Renal pelvis (tissue), 1 donor: ENCODE measurements at regions not wholly inside any gene's neighbourhood (a gene's known extent, or its start where the extent isn't known, plus 50 kb on each side); places are given as distances from the start of the nearest gene placed in this dataset.

Experiments used
- DNase-seq: peaks from one replicate; pipeline ENCODE4 v3.0.0-alpha.2; 2013

DNA sequence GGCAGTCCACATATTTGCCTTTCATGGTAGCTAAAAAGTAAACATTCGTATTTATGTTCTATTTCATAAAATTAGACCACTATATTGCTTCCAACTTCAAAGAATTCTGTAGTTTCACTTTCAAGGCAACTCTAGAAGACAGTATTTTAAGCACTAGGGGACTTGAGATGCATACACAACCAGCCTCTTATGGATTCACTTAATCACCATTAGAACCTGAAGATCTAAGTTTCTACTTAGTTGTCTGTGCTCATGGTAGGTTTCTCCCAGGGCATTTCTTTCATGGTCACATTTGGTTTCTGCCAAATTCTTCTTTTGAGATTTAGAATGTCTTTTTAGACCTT, 209.9 kb upstream of the HCCS start:
- DNase-seq = no peak

DNA sequence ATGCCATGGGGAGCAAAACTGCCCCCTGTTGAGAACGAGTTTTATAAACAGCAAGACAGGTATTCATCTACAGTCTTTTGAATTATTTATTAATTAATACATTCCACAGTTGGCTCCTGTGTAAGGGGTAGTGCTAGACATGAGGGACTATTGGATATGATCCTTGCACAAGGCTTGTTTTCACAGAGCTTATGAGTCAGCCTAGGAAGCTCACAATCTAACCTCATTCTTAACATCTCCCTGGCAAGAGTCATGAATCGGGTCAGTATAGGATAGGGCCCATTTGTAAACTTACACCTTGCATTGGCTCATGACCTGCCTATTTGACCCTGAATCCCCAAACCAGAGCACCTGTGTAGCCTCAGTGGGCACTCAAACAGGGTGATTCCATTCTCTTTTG, 209.1 kb upstream of the HCCS start:
- DNase-seq = no peak

DNA sequence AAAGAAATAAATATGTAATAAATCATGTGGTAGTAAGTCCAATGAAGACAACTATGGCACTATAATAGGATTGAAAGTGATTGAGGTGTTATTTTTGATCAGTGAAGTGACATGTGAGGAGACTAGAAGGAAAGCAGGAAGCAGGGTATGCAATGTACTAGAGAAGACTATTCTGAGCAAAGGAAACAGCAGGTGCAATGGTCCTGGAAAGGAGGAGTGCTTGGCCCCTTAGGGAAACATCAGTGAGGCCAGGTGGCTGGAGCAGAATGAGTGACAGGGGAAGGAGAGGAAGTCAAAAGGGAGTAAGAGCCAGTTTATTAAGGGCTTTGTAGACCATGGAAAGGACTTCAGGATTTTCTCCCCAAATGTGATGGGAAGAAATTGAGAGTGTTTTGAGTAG, 207.6 kb upstream of the HCCS start:
- DNase-seq = no peak

DNA sequence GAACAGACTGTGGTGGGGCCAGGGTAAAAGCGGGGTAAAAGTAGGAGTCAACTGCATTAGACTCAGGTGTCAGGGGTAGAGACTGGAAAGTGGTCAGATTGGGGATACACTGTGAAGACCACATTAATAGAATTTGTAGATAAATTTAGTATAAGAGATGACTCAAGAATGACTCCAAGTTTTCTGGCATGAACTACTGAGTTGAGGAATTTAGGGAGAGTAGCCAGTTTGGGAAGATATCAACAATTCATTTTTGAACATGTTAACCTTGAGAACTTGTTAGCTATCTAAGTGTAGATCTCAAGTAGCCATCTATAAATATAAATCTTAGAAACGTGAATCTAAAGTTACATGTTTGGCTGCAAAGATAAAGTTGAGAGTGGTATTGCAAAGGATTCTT, 206.9 kb upstream of the HCCS start:
- no peak for DNase-seq

- no peak for DNase-seq
These were observed 204.3 kb upstream of the HCCS start for GRCh38 chrX:10906866-10907265.

DNA sequence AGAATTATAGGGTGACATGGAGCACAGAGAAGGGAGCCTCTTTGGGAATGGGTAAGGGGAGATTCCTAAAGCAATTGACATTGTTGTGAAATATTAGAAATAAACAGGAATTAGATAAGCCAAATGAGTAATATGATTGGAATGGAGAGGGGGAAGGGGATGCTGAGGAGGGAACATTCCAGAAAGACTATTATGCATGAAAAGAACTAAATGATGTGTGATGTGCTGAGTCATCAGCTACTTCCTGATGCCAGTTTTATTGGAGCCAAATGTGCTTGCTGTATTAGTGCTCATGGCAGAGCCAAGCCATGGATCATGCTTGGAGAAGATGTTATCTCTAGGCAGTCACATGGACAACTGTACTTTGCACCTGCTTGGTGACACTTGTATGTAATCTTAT, 189.0 kb upstream of the HCCS start:
- no peak for DNase-seq

- DNase-seq = no peak
These were observed 188.3 kb upstream of the HCCS start for GRCh38 chrX:10922835-10923234.

- DNase-seq = no peak
These were observed 187.7 kb upstream of the HCCS start for GRCh38 chrX:10923466-10923865.

GRCh38 chrX:10926404-10926803, 184.7 kb upstream of the HCCS start:
- no peak for DNase-seq

DNA sequence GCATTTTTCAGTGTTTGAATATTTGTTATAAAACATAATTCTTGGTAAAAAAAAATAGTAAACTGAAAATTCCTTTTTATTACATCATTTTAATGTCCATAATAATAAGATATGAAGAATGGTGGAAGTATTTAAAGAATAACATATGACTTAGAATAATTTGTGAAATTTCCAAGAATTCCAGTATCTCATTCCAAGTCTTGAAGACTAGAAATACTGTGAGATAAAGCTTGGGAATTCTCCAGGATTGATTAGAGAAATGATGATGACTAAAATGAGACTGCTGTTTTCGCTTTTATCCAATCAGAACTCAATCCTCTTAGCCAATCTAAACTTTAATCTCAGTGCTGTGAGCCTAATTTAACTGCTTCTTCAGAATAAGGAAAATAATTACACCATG, 184.2 kb upstream of the HCCS start:
- DNase-seq = no peak

- no peak for DNase-seq
These were observed 181.4 kb upstream of the HCCS start for GRCh38 chrX:10929747-10930146.

GRCh38 chrX:10930151-10930550, 181.0 kb upstream of the HCCS start:
- no peak for DNase-seq

DNA sequence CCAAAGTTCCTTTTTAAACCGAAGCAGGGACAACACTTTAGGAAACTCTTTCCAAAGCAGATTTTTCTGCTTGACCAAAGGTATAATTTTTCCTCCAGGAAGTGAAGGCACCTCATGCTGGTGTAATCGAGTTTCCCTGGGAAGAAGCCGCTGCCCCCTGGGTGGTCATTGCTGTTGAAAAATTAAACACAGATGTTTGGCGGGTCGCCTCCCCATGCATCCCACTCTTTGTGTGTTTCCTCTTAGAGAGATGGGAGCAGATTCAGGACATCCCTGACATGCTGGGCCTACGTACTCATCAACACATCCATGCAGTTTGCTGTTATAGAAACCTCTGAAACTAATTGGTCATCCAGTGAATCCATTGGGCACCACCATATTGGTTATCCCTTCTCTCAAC, 179.2 kb upstream of the HCCS start:
- no peak for DNase-seq

- DNase-seq = no peak
These were observed 178.2 kb upstream of the HCCS start for GRCh38 chrX:10932842-10933440.

GRCh38 chrX:10935501-10935900, 175.6 kb upstream of the HCCS start:
- DNase-seq = no peak

DNA sequence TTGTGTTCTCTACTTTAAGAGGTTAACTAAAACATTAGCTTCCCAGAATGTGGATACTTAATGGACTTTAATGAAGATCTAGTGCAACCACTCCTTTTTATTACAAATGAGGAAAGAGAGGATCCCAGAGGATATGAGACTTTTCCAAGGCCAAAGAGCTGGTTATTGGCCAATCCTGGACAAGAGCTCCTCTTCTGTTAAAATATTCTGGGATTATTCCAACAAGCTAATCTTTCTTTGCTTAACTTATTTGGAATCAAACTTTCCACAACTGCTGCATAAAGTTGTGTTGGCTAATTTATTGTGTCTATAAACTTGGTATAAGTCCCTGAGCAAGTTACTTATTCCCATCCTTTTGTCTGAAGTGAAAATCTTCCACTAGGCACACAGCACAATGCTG, 174.2 kb upstream of the HCCS start:
- DNase-seq = no peak

GRCh38 chrX:10938365-10938923, 172.7 kb upstream of the HCCS start:
- DNase-seq = no peak

DNA sequence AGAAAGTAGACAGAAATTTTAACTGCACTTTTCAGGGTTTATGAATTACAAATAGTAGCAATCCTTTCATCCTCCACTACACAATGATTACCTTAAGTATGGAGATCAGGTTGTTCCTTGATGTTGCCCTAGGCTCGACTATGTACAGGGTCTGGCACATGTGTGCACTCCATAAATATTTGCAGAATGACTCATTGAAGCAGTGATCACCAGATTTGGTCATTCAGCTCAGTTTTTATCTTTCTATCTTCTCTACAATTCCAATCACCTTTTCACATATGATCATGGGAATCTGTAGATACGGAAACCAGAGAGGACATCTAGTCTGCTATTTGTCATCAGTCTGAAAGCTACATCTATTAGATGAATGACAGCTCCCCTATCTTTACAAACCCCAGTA, 171.7 kb upstream of the HCCS start:
- no peak for DNase-seq

GRCh38 chrX:10944136-10944885, 166.8 kb upstream of the HCCS start:
- no peak for DNase-seq

- DNase-seq = no peak
These were observed 165.6 kb upstream of the HCCS start for GRCh38 chrX:10945498-10945897.

GRCh38 chrX:10949541-10949940, 161.6 kb upstream of the HCCS start:
- DNase-seq = no peak

GRCh38 chrX:10952619-10953018, 158.5 kb upstream of the HCCS start:
- DNase-seq = no peak

DNA sequence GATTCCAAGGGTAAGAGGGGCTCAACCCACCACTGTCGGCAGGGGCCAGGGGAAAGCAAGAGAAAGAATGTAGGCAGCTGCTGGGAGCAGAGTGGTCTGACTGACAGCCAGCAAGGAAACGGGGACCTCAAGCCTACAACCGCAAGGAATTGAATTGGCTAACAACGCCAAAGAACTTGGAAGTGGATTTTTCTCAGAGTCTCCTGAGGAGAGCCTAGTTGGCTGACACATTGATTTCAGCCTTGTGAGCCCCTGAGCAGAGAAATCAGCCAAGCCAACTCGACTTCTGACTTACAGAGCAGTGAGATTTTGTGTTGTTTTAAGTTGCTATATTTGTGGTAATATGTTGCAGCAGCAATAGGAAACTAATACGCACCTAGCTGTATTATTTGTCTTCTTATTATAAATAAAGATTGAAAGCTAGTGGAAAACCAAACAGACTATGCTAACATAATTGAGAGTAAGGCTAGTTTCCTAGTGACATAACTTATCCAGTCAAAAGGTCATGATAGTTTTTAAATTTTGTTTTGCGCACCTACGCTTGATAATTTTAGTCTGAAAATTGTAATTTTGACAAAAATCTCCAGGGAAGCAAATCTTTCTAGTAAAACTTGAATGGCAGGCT, 145.8 kb upstream of the HCCS start:
- DNase-seq = no peak
